ENCODE measurements at regions not wholly inside any gene's neighbourhood (a gene's known extent, or its start where the extent isn't known, plus 50 kb on each side); places are given as distances from the start of the nearest gene placed in this dataset.
"Not testable (repeated sequence)": the region's sequence is repeated elsewhere in the genome, so short reads cannot be mapped to it uniquely, and the experiment has no call there.

DNA sequence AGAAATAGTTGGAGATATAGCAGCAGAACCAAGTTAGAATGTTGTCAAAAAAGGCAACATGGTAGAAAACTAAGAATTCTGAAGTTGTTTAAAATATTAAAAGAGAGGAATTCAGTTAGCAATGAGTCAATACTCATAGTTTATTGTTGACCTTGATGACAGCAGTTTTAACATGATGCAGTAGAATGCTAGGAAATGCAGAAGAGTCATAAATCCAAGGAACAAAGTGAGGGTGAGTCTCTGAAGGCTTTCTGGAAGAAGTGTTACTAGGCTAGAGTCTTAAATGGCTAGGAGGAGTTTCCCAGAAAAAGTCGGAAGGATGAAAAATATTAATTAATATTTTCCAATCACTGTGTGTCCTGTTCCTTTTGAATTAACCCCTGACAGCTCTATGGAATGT, 807.3 kb downstream of the TSN start:
- DNase-seq (no peak), ATAC-seq (no peak), FAIRE-seq (no peak)
- no peak overlapping the region for H3K4me3 ChIP-seq
- no peaks in the 10 kb centered on the region for H3K36me3 ChIP-seq
- no peaks in the 10 kb centered on the region for H3K4me1 ChIP-seq
- H3K9me3 ChIP-seq = no peaks in the 10 kb centered on the region
- intact Hi-C loops (cut with DNase I) = no loop called here
- no peak overlapping the region for H3K27ac ChIP-seq
- no peaks in the 10 kb centered on the region for H3K27me3 ChIP-seq
- 39 to 45% methylated on average over 1 of the region's 1 CpG for WGBS, 2 donors
- TF ChIP-seq, protein P1, sequence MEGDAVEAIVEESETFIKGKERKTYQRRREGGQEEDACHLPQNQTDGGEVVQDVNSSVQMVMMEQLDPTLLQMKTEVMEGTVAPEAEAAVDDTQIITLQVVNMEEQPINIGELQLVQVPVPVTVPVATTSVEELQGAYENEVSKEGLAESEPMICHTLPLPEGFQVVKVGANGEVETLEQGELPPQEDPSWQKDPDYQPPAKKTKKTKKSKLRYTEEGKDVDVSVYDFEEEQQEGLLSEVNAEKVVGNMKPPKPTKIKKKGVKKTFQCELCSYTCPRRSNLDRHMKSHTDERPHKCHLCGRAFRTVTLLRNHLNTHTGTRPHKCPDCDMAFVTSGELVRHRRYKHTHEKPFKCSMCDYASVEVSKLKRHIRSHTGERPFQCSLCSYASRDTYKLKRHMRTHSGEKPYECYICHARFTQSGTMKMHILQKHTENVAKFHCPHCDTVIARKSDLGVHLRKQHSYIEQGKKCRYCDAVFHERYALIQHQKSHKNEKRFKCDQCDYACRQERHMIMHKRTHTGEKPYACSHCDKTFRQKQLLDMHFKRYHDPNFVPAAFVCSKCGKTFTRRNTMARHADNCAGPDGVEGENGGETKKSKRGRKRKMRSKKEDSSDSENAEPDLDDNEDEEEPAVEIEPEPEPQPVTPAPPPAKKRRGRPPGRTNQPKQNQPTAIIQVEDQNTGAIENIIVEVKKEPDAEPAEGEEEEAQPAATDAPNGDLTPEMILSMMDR (IDR thresholded peaks at IDR 0.05) = no peak

DNA sequence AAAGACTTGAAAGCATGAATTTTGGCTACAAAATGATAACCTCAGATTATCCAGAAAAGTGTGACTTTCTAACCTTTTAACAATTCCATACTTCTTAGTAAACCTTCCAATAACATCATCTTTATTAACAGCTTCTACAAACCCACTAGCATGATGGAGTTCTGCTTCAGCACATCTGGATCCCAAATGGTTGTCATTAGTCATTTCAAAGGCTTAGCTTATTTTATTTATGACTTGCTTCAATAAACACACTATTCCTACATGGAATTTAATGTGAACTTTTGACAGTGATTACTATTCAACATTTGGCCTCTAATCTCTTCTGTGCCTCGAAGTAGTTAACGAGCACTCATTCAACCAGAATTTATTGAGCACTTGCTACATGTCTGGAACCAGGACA, 808.3 kb downstream of the TSN start:
- intact Hi-C loops (cut with DNase I) = no loop called here
- Histone ChIP-seq H3K27me3 (no peaks in the 10 kb centered on the region), H3K36me3 (no peaks in the 10 kb centered on the region), H3K9me3 (no peaks in the 10 kb centered on the region), H3K4me3 (no peak overlapping the region), H3K4me1 (no peaks in the 10 kb centered on the region), H3K27ac (no peak overlapping the region)
- ATAC-seq (no peak), DNase-seq (no peak), FAIRE-seq (no peak)
- TF ChIP-seq, protein P1 (IDR thresholded peaks at IDR 0.05) = no peak
- 58 to 79% methylated on average over 2 of the region's 2 CpGs for WGBS, 2 donors

DNA sequence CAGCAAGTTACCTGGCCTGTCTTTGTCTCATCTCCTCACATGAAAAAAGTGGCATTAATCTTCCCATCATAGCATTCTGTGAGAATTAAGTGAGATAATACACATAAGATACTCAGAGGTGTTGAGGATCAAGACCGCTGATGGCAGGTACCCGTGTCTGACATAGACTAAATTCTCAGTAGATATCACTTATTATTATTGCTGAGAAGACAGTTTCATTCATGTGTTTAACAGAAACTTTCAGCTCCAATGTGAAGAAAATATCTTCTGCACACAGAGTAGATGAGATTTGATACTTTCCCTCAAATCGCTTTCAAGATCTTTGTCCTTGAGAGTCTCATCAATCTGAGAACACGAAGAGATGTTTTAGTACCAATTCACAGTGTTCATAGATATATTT, 809.4 kb downstream of the TSN start:
- Histone ChIP-seq H3K9me3 (no peaks in the 10 kb centered on the region), H3K27ac (no peak overlapping the region), H3K4me1 (no peaks in the 10 kb centered on the region), H3K4me3 (no peak overlapping the region), H3K27me3 (no peaks in the 10 kb centered on the region), H3K36me3 (no peaks in the 10 kb centered on the region)
- DNase-seq (no peak), ATAC-seq (no peak), FAIRE-seq (no peak)
- intact Hi-C loops (cut with DNase I) = no loop called here
- TF ChIP-seq, protein P1 (IDR thresholded peaks at IDR 0.05) = no peak
- WGBS, 2 donors = 74 to 83% methylated on average over 4 of the region's 4 CpGs

DNA sequence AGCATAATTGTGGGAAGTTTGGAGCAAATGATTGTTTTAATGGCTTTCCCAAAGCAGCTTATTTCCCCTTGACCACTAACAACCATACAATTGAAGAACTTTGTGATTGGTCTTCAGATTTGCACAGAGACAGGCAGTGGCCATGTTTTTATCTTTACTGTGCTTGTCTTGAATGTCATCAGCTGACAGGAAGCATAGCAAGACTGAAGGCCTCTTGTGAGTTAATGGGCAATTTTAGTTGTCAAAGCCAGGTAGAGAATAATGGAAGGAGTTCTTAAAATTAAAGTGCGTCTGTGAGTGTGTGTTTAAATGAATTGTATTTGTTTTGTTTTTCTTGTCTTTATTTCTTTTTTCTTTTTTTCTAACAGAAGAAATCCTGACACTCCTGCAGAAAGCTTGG, 809.9 kb downstream of the TSN start:
- TF ChIP-seq, protein P1 (IDR thresholded peaks at IDR 0.05) = no peak
- no peaks in the 10 kb centered on the region for H3K36me3 ChIP-seq
- no peaks in the 10 kb centered on the region for H3K27me3 ChIP-seq
- FAIRE-seq (no peak), DNase-seq (no peak), ATAC-seq (no peak)
- 32 to 69% methylated on average over 1 of the region's 1 CpG for WGBS, 2 donors
- no peak overlapping the region for H3K27ac ChIP-seq
- H3K4me1 ChIP-seq = no peaks in the 10 kb centered on the region
- intact Hi-C loops (cut with DNase I) = no loop called here
- no peaks in the 10 kb centered on the region for H3K9me3 ChIP-seq
- H3K4me3 ChIP-seq = no peak overlapping the region

DNA sequence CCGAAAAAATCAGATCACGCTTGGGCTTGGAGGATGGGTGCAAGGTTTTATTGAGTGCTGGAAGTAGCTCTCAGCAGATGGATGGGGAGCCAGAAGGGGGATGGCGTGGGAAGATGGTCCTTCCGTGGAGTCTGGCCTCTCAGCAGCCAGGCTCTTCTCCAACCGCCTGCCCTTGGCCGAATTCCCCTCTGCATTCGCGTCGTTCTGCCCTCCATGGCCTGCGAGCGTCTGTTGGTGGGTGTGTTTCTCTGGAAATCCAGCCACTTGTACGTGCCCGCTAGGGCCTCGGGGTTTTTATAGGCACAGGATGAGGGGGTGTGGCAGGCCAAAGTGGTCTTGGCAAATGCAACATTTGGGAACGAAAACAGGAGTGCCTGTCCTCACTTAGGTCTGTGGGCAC, 815.2 kb downstream of the TSN start:
- TF ChIP-seq, protein P1 (IDR thresholded peaks at IDR 0.05) = no peak
- intact Hi-C loops (cut with DNase I) = no loop called here
- FAIRE-seq (no peak), DNase-seq (peak in 1 of 6 donors; percentile 21), ATAC-seq (no peak)
- Histone ChIP-seq H3K27ac (no peak overlapping the region), H3K36me3 (no peaks in the 10 kb centered on the region), H3K4me1 (no peaks in the 10 kb centered on the region), H3K9me3 (no peaks in the 10 kb centered on the region), H3K27me3 (no peaks in the 10 kb centered on the region), H3K4me3 (no peak overlapping the region)
- 83 to 85% methylated on average over 15 of the region's 15 CpGs for WGBS, 2 donors

DNA sequence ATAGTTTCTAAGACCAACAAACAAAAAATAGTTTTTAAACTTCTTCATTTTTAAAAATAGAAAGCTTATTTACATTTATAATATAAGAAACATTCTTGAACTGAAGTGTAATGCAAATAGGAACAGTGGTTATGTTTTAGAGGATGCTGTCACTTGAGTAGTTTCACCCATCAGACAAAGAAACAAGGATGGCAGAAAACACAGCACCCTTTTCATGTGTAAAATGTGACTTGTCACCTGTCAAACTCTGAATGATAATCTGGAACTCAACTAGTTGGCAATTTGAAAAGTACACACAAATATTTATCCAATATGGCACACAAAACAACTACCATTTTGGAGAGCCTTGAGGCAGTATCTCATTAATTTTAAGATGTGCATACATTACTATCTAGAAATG, 816.0 kb downstream of the TSN start:
- not testable (repeated sequence) for H3K27me3 ChIP-seq, FAIRE-seq

More for the DNA sequence above, 816.0 kb downstream of the TSN start:
- H3K27ac ChIP-seq; H3K36me3 ChIP-seq; H3K4me3 ChIP-seq; ATAC-seq; DNase-seq; H3K9me3 ChIP-seq; intact Hi-C loops (cut with DNase I); H3K4me1 ChIP-seq: not testable (repeated sequence)
